ENCODE measurements at regions not wholly inside any gene's neighbourhood (a gene's known extent, or its start where the extent isn't known, plus 50 kb on each side); places are given as distances from the start of the nearest gene placed in this dataset.
"Not testable (repeated sequence)": the region's sequence is repeated elsewhere in the genome, so short reads cannot be mapped to it uniquely, and the experiment has no call there.

DNA sequence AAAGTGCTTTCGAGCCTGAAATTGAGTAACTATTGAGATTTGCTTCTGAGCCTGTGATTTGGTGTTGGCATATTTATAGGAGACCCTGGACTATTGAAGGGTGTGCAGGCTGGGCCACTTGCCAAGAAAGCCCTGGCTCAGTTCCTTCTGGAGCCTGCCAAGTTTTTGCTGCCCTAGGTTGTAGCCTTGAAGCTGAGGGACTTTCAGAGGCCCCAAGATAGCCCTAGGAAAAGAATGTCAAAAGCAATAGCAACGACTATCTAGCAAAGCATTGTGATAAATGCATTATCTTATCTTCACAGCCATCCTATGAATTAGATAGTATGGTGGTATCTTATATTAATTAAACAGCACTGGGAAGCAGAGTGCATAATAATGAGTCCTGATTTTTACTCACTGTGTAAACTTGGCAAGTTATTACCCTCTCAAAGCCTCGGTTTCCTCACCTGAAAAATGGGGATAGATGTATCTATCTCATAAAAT lies 473.7 kb upstream of the PODXL start:
- no peak for DNase-seq (ENCODE audit: low spot score)

DNA sequence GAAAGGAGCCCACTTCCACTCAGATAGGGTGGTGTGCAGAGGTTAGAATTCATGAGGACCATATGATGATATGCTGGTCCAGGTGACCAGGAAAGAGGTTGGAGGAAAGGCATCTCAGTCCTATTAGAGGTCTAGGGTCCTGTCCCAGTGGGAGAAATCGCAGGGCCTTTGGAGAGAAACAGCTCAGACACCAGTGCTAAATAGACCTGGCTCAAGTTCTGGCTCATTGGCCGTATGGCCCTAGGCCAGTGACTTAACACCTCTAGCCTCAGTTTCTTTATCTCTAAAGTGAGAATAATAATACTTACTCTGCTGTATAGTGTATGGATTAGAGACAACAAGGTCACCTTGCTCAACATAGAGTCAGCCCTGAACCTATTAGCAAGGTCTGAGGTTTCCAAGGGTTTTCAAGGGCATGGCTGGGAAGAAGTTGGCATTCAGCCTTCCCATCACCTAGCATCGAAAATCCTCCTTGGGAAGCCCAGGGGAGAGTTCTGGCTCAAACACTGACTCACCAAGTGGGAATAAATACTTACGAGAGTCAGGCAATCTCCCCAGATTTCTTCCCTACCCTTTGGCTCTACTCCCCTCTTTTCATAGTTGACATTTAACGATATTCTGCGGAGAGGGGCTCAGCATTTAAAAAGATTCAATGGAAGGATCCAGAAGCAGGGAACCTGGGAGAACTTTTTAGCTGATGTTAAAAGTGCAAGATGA lies 473.1 kb upstream of the PODXL start:
- DNase-seq (ENCODE audit: low spot score), result no peak

DNA sequence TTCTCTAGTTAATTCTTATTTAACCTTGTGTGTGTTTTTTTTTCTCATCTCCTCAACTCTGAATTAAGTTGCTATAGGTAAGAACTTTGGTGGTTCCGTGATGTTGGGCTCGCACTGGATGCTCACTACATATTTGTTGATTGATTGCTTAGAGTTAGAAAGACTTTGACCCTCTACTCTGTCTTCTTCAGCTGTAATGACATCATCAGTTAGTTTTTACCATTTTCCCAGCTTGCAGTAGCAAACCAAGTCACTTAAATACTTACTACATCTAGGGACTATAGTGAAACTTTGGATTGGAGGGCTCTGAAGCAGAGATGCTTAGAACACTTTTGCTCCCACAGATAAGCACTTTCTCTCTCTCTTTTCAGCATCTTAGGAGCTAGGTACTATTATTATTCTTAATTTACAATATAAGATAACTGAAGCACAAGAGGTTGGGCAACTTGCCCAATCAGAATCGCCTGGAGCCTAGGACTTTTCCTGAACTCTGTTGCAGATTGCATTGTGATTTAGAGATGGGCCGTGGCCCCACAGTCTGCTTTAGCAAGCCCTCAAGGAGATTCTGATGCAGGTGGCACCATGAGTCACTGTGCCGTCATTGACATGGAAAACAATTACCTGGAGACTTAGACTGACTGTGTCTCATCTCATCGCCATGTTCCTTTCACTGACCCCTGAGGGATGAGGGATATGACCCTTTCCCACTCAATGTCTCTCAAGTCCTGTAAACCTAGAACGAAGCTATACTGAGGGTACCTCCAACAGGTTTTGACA lies 471.9 kb upstream of the PODXL start:
- DNase-seq (ENCODE audit: low spot score), result no peak

DNA sequence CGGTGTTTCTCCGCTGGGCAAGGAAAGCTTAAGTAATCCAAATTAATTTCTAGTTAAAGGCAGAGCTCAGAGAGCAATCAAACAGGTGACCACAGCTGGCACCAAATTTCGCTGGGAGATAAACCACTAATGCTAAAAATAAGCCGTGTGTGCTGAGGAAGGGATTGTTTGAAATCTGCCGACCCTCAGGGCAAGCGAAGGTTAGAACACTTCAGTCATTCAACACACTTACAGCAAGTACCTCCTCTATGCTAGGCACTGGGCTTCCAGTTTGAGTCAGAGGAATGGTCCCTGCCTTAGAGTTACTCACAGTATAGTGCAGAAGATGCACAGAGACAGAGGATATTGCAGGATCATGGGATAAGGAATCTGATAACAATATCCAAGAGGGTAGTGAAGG lies 467.9 kb upstream of the PODXL start:
- no peak for DNase-seq (ENCODE audit: low spot score)

DNA sequence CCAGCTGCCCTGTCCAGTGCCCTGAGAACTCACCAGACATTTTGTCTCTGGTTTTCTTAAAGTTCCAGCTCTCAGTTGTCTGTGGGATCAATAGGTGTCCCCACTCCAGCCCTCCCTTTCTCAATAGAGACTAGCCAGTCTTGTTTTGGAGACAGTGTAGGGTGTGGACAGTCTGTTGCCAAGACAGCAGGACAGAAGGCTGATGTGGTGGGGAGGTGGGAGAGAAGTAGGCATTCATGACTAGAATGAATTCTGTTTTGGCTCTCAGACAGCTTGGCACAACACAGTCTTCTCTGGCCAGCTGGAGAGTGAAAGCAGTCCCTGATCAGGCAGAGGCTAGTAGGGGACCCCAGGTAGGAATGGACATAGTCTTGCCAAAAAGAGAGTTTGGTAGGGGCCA lies 467.0 kb upstream of the PODXL start:
- DNase-seq (ENCODE audit: low spot score), result no peak

DNA sequence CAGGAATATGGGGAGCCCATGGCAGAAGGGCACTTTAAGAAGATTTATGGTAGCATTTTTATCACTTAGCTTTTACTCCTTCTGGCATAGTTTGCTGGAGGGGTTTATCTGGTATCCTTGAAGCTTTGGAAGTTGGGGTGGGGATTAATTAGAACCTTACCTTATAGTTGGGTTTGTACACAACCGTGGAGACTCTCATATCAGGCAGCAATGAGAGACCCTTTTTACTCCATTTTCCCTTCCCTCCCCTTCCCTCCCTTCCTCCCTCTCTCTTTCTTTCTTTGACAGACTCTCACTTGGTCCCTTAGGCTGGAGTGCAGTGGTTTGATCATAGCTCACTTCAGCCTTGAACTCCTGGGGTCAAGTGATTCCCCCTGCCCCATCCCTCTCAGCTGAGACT lies 465.8 kb upstream of the PODXL start:
- no peak for DNase-seq (ENCODE audit: low spot score)

- DNase-seq (ENCODE audit: low spot score), result no peak
Observed at GRCh38 chr7:132019703-132020102, 463.3 kb upstream of the PODXL start.

GRCh38 chr7:132009778-132010177 lies 453.4 kb upstream of the PODXL start:
- DNase-seq (ENCODE audit: low spot score), result no peak

DNA sequence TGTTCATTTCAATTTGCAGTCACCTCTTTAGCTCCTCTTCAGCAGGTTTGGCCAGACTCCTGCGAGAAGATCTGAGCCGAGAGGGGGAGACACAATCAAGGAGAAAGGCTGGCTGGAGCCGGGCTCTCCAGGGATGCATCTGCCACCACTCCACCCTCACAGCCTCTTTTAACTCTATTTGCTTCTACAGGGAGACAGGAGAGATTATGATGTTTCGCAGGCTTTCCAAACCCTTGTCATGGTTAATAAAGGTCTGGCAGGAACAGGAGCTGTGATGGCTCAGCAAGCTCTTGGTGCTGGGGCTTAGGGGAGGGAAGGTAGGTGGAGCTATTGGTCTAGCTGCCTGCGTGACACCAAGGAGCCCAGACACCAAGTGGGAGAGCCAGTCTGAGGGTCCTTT lies 448.1 kb upstream of the PODXL start:
- no peak for DNase-seq (ENCODE audit: low spot score)

DNA sequence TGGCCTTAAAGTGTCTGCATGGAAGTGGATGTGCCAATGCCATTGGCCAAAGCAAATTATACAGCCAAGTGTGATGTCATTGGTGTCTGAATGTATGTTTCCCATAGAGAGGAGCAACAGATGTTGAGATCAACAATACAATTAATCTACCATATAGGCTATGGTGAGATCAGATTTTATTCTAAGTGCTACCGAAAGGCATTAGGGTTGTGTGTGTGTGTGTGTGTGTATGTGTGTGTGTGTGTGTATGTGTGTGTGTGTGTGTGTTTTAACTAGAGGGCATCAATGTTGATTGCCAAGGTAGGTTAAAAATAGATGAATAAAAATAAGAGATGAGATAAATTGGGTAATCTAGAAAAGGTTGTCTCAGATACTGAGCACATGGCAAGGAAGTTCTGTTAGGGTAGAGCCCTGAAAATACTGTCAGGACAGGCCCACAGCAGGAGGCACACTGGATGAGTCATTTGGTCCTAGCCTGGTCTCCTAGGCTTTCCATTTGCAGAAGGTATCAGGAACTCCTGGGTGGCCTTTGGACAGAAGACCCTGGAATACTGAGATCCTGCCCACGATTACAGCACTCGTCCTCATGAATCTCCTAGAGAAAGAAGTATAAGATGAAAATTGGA lies 446.0 kb upstream of the PODXL start:
- DNase-seq (ENCODE audit: low spot score), result no peak

DNA sequence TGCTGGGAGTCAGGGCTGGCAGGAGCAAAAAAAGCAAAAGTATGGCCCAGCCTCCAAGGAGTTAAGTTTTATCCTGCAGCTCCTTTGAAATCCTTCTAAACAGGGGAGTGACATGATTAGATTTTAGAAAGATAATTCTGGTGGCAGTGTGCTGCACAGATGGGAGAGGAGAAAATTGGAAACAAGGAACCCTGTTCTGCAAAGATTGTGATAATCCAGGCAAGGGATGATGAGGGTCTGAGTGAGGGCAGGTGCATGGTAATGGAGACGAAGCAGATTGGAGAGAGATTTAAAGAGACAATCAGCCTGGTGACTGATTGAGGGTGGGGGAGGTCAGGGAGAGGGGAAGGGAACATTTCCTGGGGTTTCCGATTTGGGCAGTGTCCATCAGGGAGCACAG lies 444.7 kb upstream of the PODXL start:
- no peak for DNase-seq (ENCODE audit: low spot score)

- no peak for DNase-seq (ENCODE audit: low spot score)
Observed at GRCh38 chr7:131999193-131999592, 442.8 kb upstream of the PODXL start.

DNA sequence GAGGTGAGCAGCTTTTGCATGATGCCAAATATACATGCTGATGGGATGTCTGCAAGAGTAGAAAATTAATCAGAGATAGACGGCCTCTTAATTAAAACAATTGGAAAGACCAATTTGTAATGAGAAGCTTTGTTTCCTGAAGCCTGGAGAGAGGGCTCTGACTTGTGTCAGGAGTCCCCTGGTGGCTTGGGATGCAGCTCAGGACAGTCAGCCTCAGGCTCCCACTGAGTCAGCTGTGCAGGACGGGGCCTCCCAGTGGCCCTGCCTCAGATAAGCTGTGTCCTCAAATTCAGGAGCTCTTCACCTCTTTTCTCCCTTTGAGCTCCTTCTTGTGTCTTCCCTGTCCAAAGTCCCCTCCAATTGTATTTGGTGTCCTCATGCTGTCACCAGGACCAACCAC lies 438.9 kb upstream of the PODXL start:
- no peak for DNase-seq (ENCODE audit: low spot score)

DNA sequence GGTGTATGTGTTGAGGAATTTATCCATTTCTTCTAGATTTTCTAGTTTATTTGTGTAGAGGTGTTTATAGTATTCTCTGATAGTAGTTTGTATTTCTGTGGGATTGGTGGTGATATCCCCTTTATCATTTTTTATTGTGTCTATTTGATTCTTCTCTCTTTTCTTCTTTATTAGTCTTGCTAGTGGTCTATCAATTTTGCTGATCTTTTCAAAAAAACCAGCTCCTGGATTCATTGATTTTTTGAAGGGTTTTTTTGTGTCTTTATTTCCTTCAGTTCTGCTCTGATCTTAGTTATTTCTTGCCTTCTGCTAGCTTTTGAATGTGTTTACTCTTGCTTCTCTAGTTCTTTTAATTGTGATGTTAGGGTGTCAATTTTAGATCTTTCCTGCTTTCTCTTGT lies 424.6 kb upstream of the PODXL start:
- not testable (repeated sequence) for DNase-seq (ENCODE audit: low spot score)

DNA sequence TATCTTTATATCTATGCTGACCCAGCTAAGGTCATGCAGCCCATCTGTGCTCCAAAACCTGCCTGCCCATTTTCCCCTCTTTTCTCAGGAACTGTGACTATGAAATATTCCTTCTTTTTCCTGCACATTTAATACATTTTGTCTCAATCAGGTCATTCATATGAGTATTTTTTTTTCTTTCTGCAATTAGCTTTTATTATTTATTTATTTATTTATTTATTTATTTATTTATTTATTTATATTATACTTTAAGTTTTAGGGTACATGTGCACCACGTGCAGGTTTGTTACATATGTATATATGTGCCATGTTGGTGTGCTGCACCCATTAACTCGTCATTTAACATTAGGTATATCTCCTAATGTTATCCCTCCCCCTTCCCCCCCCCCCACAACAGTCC lies 421.7 kb upstream of the PODXL start:
- DNase-seq (ENCODE audit: low spot score), result not testable (repeated sequence)

GRCh38 chr7:131976411-131976810 lies 420.0 kb upstream of the PODXL start:
- DNase-seq (ENCODE audit: low spot score), result no peak

- DNase-seq (ENCODE audit: low spot score), result no peak
Observed at GRCh38 chr7:131974671-131975070, 418.2 kb upstream of the PODXL start.

- DNase-seq (ENCODE audit: low spot score), result no peak
Observed at GRCh38 chr7:131972251-131972650, 415.8 kb upstream of the PODXL start.

DNA sequence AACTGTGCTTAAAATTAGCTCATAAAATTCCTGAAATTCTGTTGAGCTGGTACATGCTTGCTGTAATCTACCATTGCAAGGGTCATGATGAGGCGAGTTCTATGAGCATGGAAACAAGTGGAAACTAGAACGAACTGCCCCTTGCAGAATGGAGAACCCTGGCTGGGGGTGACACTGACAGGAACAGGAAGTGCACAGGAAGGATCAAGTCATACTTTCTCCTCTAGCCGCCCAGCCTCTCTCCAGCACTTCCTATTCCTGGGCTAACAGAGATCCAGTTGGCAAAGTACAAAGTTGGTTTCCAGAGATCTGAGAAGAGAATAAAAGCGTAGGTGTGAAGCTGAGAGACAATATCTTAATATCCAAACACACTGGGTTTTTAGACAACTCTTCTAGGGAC lies 414.2 kb upstream of the PODXL start:
- no peak for DNase-seq (ENCODE audit: low spot score)

GRCh38 chr7:131969560-131969959 lies 413.1 kb upstream of the PODXL start:
- DNase-seq (ENCODE audit: low spot score), result no peak

DNA sequence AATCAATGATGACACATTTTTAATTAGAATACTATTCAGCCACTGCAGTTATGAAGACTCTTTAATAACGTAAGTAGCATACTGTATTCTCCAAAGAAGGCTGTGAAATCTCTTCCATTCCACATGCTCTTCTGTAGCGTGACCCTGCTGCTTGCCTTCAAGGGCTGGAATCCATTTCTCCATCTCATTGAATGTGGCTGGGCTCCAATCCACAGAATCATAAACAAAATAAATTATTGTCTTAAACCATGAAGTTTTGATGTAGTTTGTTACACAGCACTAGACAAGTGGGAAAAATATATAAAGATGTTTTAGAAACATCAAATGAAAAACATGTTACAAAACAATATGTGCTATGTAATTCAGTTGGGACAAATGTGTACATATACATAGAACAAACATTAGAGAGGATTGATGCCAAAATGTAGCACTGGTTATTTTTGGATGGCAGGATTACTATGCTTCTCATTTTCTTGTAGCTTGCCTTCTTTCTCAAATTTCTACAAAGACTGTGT lies 410.8 kb upstream of the PODXL start:
- DNase-seq (ENCODE audit: low spot score), result no peak

DNA sequence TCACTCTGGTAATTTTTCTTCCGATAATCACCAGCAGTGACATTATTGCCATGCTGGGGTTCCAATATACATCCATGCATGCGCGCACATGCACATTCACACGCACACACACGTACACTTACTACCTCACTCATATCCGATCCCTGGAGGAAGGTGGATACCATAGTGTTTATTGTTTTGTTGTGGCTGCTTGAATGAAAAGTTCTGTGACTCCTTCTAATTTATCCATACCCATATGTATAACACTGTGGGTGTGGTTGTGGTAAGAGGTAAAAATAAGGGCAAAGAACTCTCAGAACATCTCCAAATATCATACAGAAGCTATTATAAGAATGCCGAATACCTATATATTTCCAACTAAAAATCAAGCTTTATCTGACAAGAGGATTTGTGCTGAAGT lies 407.8 kb upstream of the PODXL start:
- no peak for DNase-seq (ENCODE audit: low spot score)
